HG02885 (cell line): ENCODE measurements at regions not wholly inside any gene's neighbourhood (a gene's known extent, or its start where the extent isn't known, plus 50 kb on each side); places are given as distances from the start of the nearest gene placed in this dataset.

ENCODE experiments used
- ATAC-seq: cut with Tn5 transposase; IDR thresholded peaks from one replicate; pipeline ENCODE4 v1.9.1; 2021; ENCODE audit warnings: mild to moderate bottlenecking; ENCODE audit not compliant: unreplicated experiment, poor library complexity

- no peak for ATAC-seq
Measured at GRCh38 chr6:102641426-102641825, 1247.9 kb downstream of the GRIK2 start.

GRCh38 chr6:102631921-102632320, 1238.4 kb downstream of the GRIK2 start:
- ATAC-seq, result no peak

- no peak for ATAC-seq
Measured at GRCh38 chr6:102623201-102623600, 1229.7 kb downstream of the GRIK2 start.

- ATAC-seq, result peak; percentile 59
Measured at GRCh38 chr6:102619585-102619984, 1226.1 kb downstream of the GRIK2 start.

- no peak for ATAC-seq
Measured at GRCh38 chr6:102582569-102582968, 1189.1 kb downstream of the GRIK2 start.

- ATAC-seq, result no peak
Measured at GRCh38 chr6:102581378-102582124, 1188.0 kb downstream of the GRIK2 start.

GRCh38 chr6:102571236-102571908, 1177.9 kb downstream of the GRIK2 start:
- no peak for ATAC-seq

GRCh38 chr6:102562713-102563112, 1169.2 kb downstream of the GRIK2 start:
- ATAC-seq, result no peak

- ATAC-seq, result no peak
Measured at GRCh38 chr6:102553214-102553613, 1159.7 kb downstream of the GRIK2 start.

- ATAC-seq, result no peak
Measured at GRCh38 chr6:102549221-102549874, 1155.8 kb downstream of the GRIK2 start.

- ATAC-seq, result no peak
Measured at GRCh38 chr6:102525336-102525735, 1131.8 kb downstream of the GRIK2 start.

- ATAC-seq, result no peak
Measured at GRCh38 chr6:102520966-102521365, 1127.5 kb downstream of the GRIK2 start.

- no peak for ATAC-seq
Measured at GRCh38 chr6:102517506-102517905, 1124.0 kb downstream of the GRIK2 start.

- ATAC-seq, result no peak
Measured at GRCh38 chr6:102501615-102502014, 1108.1 kb downstream of the GRIK2 start.

GRCh38 chr6:102494808-102495207, 1101.3 kb downstream of the GRIK2 start:
- ATAC-seq, result no peak

GRCh38 chr6:102493485-102493884, 1100.0 kb downstream of the GRIK2 start:
- ATAC-seq, result no peak

GRCh38 chr6:102488729-102489128, 1095.2 kb downstream of the GRIK2 start:
- no peak for ATAC-seq

- ATAC-seq, result no peak
Measured at GRCh38 chr6:102485480-102485879, 1092.0 kb downstream of the GRIK2 start.

- no peak for ATAC-seq
Measured at GRCh38 chr6:102474041-102474807, 1080.7 kb downstream of the GRIK2 start.

GRCh38 chr6:102458990-102459389, 1065.5 kb downstream of the GRIK2 start:
- no peak for ATAC-seq

GRCh38 chr6:102438171-102438570, 1044.7 kb downstream of the GRIK2 start:
- ATAC-seq, result no peak
